Sciatic nerve (tissue), 2 donors: ENCODE measurements at regions not wholly inside any gene's neighbourhood (a gene's known extent, or its start where the extent isn't known, plus 50 kb on each side); places are given as distances from the start of the nearest gene placed in this dataset.
A peak's percentile ranks its signal among the peaks of the same experiment; 100 is the strongest.
"Not testable (repeated sequence)": the region's sequence is repeated elsewhere in the genome, so short reads cannot be mapped to it uniquely, and the experiment has no call there.

Experiments
- ATAC-seq: fragments of 200-7000 bp; cut with Tn5 transposase; one replicate; pipeline ENCODE4 v1.9.1; 2020; ENCODE audit warnings: mild to moderate bottlenecking, moderate library complexity
- DNase-seq: peaks from one replicate; pipeline ENCODE4 v3.0.0-alpha.2; 2020; ENCODE audit warnings: low spot score
- intact Hi-C: fragments of 100-400 bp; cut with DNase I; formaldehyde crosslinking; loops from one replicate; pipeline ENCODE4 v1.14.2; 2022
- donor health status: DM: no; HTN: no; CAD: no.
- donor health status: DM: no; HTN: no; CAD: no.

DNA sequence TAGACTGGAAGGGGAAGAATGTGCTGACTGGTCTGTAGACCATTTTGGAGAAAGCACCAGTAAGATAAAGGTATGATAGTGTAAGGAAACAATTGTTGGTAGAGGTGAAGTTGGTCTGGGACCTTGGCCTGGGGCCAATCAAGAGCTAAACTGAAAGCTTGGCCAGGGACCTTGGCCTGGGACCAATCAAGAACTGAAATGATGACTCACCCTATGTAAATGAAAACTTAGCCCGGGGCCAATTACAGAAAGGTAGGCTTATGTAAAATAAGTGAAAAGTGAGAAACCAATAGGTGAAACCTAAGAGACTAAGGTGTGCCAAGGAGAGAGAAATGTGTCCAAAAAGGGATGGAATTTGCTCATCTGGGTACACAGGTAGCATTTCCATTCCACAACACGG, 776.0 kb downstream of the C12orf50 start:
- intact Hi-C loops: no loop called here
- DNase-seq (no peak), ATAC-seq (no peak)

DNA sequence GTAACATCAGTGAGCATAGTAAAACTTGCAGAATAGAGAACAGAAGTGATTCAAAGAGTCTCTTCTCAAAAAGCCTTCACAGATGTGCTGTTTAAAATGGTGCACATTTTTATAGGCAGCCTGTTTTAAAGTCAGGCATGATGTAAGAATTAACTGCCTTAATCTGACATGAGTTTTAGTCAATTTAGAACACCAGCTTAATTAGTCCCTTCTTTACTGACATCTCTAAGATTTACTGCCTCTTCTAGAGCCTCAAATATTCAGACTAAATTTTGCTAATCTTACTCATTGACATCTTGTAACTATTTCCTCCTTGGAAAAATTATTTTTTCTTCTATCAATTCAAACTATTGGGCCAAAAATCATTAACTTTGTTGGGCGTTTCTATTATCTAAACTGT, 782.5 kb downstream of the C12orf50 start:
- ATAC-seq (no peak), DNase-seq (no peak)
- intact Hi-C loops: no loop called here

DNA sequence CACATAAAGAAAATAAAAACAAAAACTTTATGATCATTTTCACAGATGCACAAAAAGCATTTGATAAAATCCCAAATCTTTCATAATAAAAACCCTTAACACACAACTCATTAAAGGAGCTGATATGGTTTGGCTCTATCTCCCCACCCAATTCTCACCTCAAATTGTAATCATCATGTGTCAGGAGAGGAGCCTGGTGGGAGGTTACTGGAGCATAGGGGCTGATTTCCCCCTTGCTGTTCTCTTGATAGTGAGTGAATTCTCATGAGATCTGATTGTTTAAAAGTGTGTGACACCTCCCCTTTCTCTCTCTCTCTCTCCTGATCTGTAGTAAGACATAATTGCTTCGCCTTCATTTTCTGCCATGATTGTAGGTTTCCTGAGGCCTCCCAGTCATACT, 790.7 kb downstream of the C12orf50 start:
- DNase-seq (no peak), ATAC-seq (no peak)
- intact Hi-C loops: no loop called here

DNA sequence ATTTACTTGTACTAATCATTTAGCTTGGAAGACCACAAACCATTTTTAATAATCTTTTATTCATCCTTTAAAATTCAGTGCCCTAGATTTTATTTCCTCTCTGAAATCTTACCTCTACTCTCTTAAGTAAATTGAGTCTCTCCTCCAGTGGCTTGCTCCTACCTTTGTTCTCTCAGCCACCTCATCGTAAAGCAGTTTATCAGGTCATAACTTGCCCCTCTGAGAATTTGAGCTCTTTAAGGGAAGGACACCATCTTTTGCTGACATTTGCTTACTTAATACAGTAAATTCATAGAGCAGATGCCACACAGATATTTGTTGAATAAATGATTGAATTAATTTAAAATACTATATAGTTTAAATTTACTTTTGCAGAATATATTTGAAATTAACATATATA, 794.3 kb downstream of the C12orf50 start:
- DNase-seq (no peak), ATAC-seq (no peak)
- intact Hi-C loops: no loop called here

DNA sequence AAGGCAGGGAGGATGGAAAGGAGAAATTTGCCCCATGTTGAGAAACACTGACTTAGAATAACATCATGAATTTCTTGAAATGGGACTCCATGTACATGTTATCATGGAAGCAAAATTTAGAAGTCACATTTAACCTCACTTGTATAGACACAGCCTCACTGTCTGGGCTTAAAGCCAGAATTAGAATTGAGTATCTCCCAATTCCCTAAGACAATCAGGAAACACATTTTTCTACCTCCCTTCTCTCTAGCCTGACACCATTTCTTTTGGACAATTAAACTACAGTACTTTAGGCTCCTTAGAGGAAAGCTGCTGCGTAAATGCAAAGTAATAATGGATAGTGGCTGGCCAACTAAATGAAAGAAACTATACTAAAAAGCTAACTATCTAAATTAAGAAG, 795.5 kb downstream of the C12orf50 start:
- intact Hi-C loops: no loop called here
- DNase-seq (no peak), ATAC-seq (no peak)

DNA sequence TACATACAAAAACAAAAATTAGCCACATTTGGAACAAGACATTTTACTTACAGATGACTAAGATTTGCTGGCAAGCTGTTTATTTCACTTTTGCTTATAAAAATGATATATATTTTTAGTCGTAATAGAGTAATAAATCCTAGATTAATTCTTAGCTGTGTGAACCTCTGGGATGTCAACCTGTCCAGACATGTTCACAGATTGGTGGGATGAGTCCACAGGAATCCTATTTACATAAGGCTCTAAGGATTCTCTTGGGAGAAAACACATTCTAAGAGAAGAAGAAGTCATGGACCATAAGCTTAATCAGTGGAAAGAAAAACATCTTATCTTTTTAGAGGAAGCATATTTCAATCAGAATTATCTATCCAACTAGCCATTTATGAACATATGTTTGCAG, 797.4 kb downstream of the C12orf50 start:
- intact Hi-C loops: no loop called here
- no peak for ATAC-seq
- DNase-seq: no peak

DNA sequence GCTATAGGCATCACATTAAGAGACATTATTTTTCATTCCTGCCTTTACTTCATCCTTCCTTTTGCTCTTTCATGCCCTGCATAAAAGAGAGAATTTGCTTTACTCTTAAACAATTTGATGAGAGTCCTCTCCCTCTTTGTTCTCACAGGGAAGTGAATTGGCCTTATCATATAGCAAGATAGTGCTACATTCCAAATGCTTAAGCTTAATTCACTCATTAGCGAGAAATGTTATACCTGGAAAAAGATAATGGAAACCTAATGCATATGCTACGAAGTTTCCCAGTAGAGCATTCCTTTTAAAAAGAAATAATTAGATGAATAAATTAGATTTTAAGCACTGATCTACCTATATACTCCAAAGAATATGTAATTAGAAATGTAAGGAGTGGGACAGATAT, 798.8 kb downstream of the C12orf50 start:
- DNase-seq (no peak), ATAC-seq (no peak)
- intact Hi-C loops: no loop called here

DNA sequence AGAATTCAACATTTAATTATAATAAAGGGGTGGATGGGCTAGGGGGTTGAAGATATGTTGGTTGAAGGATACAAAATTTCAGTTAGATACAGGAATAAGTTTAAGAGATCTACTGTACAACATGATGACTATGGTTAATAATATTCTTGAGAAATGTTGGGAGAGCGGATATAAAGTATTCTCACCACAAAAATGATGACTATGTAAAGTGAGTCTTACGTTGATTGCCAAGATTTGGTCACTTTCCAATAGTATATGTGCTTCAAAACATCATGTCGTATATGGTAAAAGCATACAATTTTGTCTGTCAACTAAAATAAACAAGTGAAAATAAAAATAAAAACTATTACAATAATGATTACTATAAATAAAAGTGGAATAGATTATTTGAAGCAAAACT, 802.0 kb downstream of the C12orf50 start:
- intact Hi-C loops: no loop called here
- no peak for DNase-seq
- ATAC-seq: no peak

DNA sequence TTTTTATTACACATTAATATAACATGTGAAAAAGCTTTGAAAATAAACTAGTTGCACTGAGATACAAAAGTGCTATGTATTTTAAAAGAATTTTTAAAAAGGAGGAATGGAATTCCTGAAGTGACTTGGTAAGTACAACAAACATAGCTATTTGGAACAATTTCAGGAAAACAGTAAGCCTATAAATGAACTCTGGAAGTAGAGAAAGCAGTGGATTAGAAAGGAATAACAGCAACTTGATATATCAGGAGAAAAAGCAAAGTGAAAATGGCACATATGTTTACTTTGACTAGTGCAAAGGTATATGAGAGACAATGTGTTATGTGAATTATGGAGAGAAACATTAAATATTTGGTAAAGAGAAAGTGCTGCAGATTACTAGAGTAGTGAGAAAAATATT, 811.7 kb downstream of the C12orf50 start:
- ATAC-seq (no peak), DNase-seq (no peak)
- intact Hi-C loops: no loop called here

DNA sequence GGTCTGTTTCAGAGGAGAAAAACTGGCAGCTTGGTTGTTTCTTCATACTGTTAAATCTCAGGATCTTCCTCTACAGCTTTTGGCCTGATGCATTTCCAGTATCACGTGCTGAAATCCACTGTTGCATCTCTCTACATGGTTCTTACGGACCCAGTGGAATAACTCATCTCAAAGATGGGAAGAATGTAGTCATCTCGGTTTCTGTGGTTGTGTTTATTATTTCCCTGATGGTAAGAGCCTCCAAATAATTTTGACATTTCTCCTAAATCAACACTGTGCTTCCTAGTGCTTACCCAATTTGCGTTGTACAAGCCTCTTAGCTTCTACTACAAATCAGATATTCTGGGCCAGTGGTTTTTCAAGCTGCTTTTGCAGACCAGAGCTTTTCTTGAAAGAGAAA, 812.8 kb downstream of the C12orf50 start:
- peak; percentile 97 for ATAC-seq
- DNase-seq: no peak
- intact Hi-C loops: no loop called here

DNA sequence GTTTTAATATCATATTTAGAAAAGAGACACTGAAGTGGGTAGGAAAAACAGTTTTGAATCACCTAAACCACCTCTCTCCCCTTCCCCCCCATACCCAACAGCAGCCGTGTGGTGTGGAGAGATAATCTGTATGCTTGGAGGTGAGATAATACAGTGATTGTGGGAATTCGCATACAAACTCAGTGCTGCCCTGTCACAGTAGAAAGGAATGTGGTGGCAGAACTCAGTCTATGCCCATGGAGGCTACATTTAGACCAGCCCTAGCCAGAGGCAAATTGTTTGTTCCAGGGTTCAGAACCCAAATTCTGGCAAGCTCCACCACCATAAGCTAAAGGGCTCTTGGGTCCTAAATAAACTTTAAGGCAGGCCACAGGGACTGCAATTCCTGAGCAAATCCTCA, 827.0 kb downstream of the C12orf50 start:
- no peak for DNase-seq
- no peak for ATAC-seq
- intact Hi-C loops: no loop called here

DNA sequence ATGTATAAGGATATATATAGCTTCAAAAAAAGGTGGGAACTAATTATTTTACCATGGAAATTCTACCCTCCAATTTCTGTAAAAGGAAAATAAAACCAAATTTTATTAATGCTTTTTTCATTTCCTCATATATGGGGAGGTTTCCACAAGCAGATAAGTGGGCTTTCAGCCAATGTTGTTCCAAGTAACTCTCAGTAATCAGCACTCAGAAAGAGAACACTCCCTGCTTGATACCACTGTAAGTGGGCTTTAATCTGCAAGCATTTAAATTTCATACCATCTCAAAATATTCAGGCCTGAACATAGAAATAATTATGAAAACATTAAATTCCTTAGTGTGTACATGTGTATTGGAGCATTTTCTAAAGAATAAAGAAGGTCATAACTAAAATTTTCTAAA, 827.6 kb downstream of the C12orf50 start:
- DNase-seq: no peak
- no peak for ATAC-seq
- intact Hi-C loops: no loop called here

DNA sequence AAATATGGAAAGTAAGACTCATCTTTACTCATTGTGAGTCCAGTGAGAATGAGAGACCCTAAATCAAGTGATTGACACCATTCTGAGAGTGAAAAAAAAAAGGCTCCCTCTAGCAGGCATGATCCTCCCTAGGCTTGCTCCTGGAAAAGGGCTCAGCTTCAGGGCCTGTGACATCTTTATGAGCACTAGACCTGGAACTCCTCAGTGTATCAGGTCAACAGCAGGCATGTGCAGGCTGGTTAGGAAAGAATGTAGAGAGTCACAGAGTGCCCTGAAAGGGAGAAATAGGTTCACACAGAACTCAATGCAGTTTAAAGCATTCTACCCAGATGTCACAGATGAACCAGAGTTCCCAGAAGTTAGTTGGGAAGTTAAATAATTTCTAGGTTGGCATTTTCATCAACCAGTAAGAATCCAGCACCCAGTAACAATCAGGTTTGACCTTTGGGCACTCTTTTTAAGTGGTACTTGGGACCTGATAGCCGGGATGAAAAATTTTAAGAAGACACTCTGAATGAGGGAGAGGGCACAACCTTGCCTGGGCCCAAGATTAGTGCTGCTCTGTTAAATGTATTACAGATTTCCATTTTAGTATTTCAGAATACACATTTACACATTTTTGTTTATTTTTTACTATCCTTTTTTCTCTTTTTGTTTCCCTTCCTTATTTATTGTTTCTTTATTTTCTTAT, 828.8 kb downstream of the C12orf50 start:
- DNase-seq (no peak), ATAC-seq (no peak)
- intact Hi-C loops: no loop called here

DNA sequence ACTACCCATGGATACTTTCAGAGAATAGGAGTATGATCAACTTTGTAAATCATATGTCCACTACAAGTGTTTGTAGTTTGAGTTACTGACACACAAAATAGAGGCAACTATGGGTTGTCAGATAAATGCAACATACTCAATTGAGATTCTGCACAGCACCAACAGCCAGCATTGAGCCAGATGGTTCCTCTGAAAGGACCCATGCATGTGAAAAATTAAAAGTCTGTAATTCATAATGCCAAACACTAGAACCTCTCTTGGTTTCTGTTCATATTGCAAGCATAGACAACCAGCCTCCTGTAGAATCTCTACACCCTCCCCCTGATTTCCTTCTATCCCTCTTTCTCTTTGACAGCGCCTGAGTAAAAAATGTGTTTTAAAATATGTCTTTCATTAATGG, 831.0 kb downstream of the C12orf50 start:
- ATAC-seq (no peak), DNase-seq (no peak)
- intact Hi-C loops: no loop called here

DNA sequence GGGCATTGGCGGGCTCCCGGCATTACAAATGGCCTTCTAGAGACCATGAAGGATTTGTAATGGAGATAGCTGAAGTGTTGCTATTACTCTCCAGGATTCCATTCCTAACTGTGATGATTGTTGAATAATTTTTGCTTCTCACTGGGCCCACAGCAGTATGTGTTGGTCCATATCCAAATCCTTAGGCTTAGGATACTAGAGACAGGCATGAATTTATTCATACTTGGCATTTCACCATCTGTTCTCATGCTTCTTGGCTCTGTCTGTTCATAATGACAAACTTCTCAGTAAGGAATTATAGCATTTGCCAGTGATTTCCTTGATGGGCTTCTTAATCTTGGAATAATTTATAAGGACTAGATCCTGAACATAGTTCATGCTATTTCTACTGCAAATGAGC, 832.9 kb downstream of the C12orf50 start:
- DNase-seq: no peak
- intact Hi-C loops: no loop called here
- no peak for ATAC-seq

DNA sequence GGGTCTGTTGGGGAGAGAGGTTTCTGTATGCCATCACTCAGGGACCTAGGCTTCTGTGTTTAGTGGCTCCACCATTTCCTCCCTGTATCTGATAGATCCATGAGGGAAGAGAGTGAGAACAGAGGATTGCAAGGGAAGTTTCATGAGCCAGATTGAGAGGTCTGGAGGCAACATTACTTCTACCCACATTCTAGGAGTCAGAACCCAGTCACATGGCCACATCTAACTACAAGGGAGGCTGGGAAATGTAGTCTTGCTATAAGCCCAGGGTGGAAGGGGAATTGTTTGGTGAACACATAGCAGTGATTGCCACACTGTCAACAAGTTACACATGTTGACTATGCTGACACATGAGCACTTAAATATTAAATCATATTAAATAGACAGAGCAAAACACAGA, 834.8 kb downstream of the C12orf50 start:
- ATAC-seq, DNase-seq, intact Hi-C loops: not testable (repeated sequence)

DNA sequence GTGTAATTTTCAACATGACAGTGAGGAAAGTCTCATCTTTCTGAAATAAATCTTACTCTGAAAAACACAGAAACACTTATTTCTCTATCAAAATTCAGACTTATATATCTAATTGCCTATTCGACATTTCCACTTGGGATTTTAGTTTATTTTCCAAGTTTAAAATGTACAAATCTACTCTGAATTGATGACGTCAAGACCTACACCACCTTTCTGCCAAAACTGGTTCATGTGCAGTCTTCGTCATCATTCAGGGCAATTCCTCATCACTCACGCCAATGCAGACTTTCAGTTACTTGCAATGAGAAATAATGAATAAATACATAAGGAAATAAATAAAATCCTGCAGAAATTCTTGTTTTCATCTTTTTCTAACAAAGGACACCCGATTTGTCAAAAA, 843.8 kb downstream of the C12orf50 start:
- no peak for ATAC-seq
- DNase-seq: no peak
- intact Hi-C loops: no loop called here

DNA sequence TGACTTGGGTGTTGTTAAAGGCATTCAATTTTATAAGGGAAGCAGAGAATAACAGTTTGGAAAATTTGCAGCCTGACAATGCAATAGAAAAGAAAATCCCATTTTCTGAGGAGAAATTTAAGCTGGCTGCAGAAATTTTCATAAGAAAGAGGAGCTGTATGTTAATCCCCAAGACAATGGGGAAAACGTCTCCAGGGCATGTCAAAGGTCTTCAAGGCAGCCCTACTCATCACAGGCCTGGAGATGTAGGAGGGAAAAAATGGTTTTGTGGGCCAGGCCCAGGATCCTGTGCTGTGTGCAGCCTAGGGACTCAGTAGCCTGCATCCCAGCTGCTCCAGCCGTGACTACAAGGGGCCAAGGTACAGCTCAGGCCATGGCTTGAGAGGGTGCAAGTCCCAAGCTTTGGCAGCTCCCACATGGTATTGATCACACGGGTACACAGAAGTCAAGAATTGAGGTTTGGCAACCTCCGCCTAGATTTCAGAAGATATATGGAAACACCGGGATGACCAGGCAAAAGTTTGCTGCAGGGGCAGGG, 846.4 kb downstream of the C12orf50 start:
- DNase-seq (no peak), ATAC-seq (no peak)
- intact Hi-C loops: no loop called here

DNA sequence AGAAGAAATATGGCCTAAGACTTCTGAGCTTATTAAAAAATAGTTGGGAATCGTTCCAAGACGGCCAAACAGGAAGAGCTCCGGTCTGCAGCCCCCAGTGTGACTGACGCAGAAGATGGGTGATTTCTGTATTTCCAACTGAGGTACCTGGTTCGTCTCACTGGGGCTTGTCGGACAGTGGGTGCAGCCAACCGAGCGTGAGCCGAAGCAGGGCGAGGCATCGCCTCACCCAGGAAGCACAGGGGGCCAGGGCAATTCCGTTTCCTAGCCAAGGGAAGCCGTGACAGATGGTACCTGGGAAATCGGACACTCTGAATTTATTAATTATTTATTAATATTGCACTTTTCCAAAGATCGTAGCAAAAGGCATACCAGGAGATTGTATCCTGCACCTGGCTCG, 857.8 kb downstream of the C12orf50 start:
- ATAC-seq (no peak), DNase-seq (no peak)
- intact Hi-C loops: no loop called here

DNA sequence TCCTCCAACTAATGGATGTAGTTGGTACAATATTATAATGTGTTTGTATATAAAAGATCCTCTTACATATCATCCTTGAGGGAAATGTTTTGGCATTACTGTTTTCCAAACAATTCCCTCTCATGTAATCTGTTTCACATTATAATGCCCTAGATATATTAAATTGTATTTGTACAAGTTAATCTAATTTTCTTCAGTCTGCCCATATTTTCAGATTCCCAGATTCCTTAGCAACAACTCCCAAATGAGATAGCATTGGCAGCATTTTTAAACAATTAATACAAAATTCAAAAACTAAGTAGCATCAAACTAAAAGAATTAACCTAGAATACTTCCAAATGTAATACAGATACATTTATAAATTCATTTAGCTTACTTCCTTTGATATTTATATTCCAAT, 860.2 kb downstream of the C12orf50 start:
- intact Hi-C loops: no loop called here
- ATAC-seq (no peak), DNase-seq (no peak)

DNA sequence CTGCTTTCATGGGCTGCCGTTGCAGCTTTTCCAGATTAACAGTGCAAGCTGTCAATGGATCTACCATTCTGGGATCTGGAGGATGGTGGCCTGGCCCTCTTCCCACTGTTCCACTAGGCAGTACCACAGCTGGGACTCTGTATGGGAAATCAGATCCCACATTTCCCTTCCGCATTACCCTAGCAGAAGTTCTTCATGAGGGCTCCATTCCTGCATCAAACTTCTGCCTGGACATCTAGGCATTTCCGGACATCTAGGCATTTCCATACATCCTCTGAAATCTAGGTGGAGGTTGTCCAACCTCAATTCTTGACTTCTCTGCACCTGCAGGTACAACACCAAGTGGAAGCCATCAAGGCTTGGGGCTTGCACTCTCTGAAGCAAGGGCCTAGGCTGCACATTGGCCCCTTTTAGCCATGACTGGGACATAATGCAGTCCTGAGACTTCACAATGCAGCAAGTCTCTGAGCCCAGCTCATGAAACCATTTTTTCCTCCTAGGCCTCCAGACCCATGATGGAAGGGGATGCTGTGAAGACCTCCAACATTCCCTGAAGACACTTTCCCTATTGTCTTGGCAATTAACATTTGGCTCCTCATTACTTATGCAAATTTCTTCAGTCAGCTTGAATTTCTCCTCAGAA, 863.3 kb downstream of the C12orf50 start:
- DNase-seq: no peak
- intact Hi-C loops: no loop called here
- ATAC-seq: no peak
